Fibroblast of mammary gland (primary cell): ENCODE measurements at regions not wholly inside any gene's neighbourhood (a gene's known extent, or its start where the extent isn't known, plus 50 kb on each side); places are given as distances from the start of the nearest gene placed in this dataset.
A peak's percentile ranks its signal among the peaks of the same experiment; 100 is the strongest.

Experiments used
- DNase-seq: peaks from one replicate; pipeline ENCODE4 v3.0.0-alpha.2; 2010; ENCODE audit warnings: low read depth
- H3K4me3 ChIP-seq: 2 replicates; pipeline ENCODE4 v1.5.1; 2011; ENCODE audit warnings: low read depth, mild to moderate bottlenecking, low read length, moderate library complexity; ENCODE audit not compliant: control insufficient read depth
- TF ChIP-seq, protein P1 (sequence below): conservative IDR thresholded peaks from 2 replicates; pipeline ENCODE4 v1.5.1; 2011; ENCODE audit warnings: low read depth, low read length, inconsistent platforms; ENCODE audit not compliant: control insufficient read depth, insufficient read depth

DNA sequence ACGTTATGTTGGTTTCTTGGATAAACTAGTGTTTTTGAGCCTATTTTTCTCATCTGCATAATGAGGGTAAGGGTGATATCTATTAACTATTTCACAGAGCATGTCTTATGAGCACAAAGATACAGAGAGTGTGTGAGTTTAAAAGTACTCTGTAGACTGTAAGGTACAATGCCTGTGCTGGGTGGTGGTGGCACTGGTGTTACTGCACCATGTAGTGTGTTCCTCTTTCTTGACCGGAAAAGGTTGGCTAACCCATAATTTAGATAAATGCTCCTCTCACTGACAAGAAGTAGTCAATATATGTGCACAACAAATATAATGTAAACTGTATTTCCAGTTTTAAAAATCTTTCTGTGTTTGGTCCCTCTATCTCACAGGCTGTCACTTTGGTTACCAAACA lies 116.2 kb upstream of the MMS22L start:
- no peak for DNase-seq
- TF ChIP-seq, protein P1, sequence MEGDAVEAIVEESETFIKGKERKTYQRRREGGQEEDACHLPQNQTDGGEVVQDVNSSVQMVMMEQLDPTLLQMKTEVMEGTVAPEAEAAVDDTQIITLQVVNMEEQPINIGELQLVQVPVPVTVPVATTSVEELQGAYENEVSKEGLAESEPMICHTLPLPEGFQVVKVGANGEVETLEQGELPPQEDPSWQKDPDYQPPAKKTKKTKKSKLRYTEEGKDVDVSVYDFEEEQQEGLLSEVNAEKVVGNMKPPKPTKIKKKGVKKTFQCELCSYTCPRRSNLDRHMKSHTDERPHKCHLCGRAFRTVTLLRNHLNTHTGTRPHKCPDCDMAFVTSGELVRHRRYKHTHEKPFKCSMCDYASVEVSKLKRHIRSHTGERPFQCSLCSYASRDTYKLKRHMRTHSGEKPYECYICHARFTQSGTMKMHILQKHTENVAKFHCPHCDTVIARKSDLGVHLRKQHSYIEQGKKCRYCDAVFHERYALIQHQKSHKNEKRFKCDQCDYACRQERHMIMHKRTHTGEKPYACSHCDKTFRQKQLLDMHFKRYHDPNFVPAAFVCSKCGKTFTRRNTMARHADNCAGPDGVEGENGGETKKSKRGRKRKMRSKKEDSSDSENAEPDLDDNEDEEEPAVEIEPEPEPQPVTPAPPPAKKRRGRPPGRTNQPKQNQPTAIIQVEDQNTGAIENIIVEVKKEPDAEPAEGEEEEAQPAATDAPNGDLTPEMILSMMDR = no peak

DNA sequence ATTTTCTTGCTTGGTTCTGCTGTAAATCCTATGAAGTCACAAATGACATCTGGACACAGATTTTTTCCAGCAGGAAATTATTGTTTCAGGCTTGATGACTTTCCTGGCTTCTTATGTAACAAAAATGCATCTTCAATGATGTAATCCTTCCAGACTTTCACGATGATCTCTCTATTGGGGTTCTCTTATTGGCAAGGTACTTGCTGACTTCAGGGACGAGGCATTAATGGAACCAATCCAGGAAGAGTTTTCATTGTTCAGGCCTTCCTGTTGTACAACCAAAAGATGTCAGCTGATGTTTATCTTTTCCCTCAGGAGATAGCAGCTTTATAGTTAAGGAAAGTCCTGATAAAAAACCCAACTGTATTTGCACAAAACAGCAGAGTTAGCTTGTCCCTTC lies 118.5 kb upstream of the MMS22L start:
- TF ChIP-seq, protein P1 = no peak
- DNase-seq = peak; percentile 22
- H3K4me3 ChIP-seq = no peak overlapping the region

More for the DNA sequence above, 116.2 kb upstream of the MMS22L start:
- H3K4me3 ChIP-seq = no peak overlapping the region

DNA sequence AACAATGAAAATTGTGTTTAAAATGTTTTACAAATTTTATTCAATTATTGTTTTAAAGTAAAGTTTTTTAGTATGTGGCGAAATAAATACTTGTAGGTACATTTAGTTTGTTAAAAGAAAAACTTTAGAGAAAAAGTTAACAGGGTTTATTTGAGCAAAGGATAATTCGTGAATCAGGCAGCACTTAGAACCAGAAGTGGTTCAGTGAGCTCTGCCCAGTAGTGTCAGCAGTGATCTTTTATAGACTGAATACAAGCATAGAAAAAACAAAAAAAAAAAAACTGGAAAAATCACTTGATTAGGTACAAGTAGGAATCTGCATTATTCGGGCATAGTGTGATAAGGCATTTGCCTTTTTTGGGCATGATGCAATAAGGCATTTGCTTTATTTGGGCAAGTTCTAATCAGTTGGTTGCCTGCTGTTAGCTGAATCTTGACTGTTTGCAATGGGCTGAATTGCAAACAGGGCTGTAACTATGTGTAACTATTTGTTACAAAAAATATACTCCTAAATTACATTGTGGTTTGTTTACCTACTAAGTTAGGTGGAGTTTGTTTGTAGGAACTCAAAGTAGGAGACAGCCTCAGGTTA lies 122.9 kb upstream of the MMS22L start:
- TF ChIP-seq, protein P1 = no peak
- DNase-seq = no peak
- no peak overlapping the region for H3K4me3 ChIP-seq

DNA sequence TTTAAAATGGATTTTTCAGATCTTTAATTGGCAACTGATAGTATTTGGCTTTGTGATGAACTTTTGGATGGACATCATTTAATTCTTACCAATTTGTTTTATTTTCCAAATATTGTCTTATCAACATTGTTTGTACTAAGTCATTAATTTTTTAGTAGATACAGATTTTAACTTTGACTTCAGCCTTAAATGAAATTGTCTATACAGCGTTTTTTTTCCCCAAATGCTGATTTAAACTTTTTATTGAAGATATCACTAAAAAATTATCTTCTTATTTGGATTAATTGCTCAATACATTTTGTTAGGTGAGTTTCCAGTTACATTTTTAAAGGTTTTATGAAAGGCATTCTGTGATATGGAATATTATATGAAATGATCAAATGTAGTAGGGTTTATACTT lies 123.6 kb upstream of the MMS22L start:
- no peak for DNase-seq
- H3K4me3 ChIP-seq = no peak overlapping the region
- TF ChIP-seq, protein P1 = no peak

DNA sequence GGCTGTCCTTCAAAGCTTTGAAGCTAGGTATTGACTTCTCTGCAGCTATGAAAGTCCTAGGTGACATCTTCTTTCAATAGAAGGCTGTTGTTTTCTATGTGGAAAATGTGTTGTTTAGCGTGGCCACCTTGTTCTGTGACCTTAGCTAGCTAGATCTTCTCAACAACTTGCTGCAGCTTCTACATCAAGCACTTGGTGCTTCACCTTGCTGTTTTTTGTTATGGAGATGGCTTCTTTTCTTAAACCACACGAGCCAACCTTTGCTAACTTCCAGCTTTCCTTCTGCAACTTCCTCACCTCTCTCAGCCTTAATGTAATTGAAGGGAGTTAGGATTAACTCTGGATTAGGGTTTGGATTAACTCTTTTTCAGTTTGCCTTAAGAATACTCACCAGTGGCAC lies 128.6 kb upstream of the MMS22L start:
- H3K4me3 ChIP-seq = no peak overlapping the region
- DNase-seq = no peak
- TF ChIP-seq, protein P1 = no peak

DNA sequence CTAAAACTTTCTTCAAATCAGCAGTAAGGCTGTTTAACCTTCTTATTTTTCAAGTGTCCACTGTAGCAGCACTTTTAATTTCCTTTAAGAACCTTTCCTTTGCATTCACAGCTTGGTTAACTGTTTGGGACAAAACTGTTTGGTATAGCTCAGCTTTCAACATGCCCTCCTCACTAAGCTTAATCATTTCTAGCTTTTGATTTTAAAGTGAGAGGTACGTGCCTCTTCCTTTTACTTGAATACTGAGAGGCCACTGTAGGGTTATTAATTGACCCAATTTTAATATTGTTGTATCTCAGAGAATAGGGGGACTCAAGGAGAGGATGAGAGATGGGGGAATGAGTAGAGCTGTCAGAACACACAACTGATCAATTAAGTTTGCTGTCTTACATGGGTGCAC lies 129.5 kb upstream of the MMS22L start:
- TF ChIP-seq, protein P1 = no peak

DNA sequence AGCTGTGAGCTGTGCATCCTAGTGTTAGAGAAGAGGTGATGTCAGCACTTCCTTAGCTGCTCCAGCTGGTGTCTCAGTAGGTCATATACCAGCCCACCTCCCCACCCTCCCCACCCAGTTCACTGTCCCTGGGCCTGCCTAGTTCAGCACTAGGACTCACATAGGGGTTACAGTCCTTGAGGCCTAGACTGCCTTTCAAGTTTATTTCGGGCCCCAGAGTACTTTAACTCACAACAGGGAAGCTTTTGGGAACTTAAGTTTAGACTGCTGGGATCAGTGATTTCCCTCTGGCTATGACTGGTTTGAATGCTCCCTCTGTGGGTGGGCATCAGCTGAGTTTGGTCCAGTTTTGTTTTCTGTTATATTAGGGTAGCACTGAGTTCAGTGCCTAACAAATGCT lies 139.2 kb upstream of the MMS22L start:
- TF ChIP-seq, protein P1 = no peak
- H3K4me3 ChIP-seq = no peak overlapping the region
- DNase-seq = no peak

More for the DNA sequence above, 129.5 kb upstream of the MMS22L start:
- H3K4me3 ChIP-seq = no peak overlapping the region
- DNase-seq = no peak
